Stimulated activated effector memory CD8-positive, alpha-beta T cell treated with anti-CD3 and anti-CD28 coated beads, Interleukin-12 subunit alpha, Interleukin-12 subunit beta, amount 100 ng/mL, for 72 hours (primary cell): ENCODE measurements at regions not wholly inside any gene's neighbourhood (a gene's known extent, or its start where the extent isn't known, plus 50 kb on each side); places are given as distances from the start of the nearest gene placed in this dataset.

Source experiments
- ATAC-seq: fragments of 150-1000 bp; cut with Tn5 transposase; 2 replicates; pipeline ENCODE4 v1.10.0; 2021
- DNase-seq, 2 donors: peaks; one replicate each; pipeline ENCODE4 v3.0.0; 2021 to 2022; ENCODE audit warnings: low spot score in 2 of 2
- H3K27ac Mint-ChIP-seq: one replicate; pipeline ENCODE4 v1.8.0; 2022; ENCODE audit warnings: mild to moderate bottlenecking, mixed read lengths
- H3K36me3 Mint-ChIP-seq: one replicate; pipeline ENCODE4 v1.8.0; 2022; ENCODE audit warnings: mild to moderate bottlenecking, mixed read lengths
- H3K4me1 Mint-ChIP-seq: one replicate; pipeline ENCODE4 v1.8.0; 2022; ENCODE audit warnings: mixed read lengths
- H3K4me3 Mint-ChIP-seq: one replicate; pipeline ENCODE4 v1.8.0; 2022; ENCODE audit warnings: mild to moderate bottlenecking, mixed read lengths
- H3K9me3 Mint-ChIP-seq: one replicate; pipeline ENCODE4 v1.8.0; 2022; ENCODE audit warnings: mixed read lengths

DNA sequence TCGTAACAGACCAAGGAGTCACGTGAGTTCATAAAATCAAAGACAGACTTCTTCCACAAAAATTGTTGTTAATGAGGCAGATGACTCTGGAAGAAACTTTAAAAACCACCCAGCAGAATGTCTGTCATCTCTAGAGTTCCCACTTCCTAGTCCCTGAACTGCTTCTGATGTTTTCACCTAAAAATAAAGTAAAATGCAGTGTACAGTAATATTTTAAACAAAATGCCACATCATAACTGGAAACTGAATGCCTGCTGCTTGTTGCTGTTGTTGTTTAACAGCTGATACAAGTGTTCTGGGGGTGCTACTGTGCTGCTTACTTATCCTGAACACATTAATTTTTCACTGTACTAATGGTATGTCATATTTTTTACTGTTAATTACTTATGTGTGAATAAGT is 577.2 kb downstream of the MTRR start:
- Mint-ChIP-seq H3K36me3 (no peaks in the 10 kb centered on the region), H3K27ac (no peak overlapping the region), H3K4me1 (no peaks in the 10 kb centered on the region), H3K4me3 (no peak overlapping the region), H3K9me3 (peaks cover 4% of the 10 kb centered on the region)
- DNase-seq (no peak), ATAC-seq (no peak)

- Mint-ChIP-seq H3K36me3 (peaks cover 10% of the 10 kb centered on the region), H3K4me3 (peak overlapping the region; percentile 65), H3K9me3 (no peaks in the 10 kb centered on the region), H3K4me1 (peaks cover 6% of the 10 kb centered on the region), H3K27ac (peak overlapping the region; percentile 83)
- ATAC-seq (no peak), DNase-seq (no peak)
Measured at GRCh38 chr5:8456846-8457186, 587.9 kb downstream of the MTRR start.

DNA sequence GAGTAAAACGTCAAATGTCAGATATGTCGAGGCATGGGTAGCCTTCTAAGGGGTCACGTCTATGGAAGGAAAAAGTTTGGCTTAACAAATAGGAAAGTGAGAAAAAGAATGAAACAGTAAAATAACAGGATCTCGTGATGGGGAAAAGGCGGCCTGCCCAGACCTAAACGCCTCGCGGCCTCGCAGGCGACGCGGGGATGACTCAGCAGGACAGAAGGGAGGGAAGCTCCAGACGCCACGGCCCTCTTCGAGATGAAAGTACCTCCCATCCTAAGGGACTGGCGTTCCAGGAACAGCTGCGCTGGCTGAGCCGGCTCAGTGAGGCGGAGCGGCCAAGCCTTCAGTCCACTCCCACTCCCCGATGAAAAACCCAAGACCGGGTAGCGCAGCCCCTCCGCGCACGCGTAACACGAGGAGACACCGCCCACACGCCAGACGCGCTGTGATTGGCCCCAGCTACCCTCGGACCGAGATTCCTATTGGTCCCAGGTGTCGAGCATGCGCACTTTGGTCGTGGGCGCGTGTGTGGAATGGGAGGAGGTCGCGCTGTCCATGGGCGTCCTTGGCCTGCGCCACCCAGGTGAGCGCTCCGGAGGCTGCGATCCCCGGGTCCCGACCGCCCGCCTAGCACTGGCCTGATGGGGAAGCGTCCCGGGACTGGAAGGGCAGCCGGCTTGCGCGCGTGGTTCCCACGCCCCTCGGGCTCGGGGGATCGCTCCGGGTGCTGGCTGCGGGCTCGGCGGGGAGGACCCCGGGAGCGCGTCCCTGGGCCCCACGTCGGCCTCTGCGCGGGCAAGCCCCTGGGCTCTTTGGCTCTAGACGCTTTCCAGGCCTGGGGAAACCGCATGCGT is 588.5 kb downstream of the MTRR start:
- ATAC-seq (peak; percentile 94), DNase-seq (peak; percentile 55 to 67)
- Mint-ChIP-seq H3K27ac (peak overlapping the region; percentile 83), H3K4me1 (peaks cover 6% of the 10 kb centered on the region), H3K4me3 (peak overlapping the region; percentile 65), H3K36me3 (peaks cover 10% of the 10 kb centered on the region), H3K9me3 (no peaks in the 10 kb centered on the region)

- Mint-ChIP-seq H3K36me3 (peaks cover 10% of the 10 kb centered on the region), H3K4me3 (peak overlapping the region; percentile 65), H3K27ac (peak overlapping the region; percentile 83), H3K4me1 (peaks cover 6% of the 10 kb centered on the region), H3K9me3 (no peaks in the 10 kb centered on the region)
- ATAC-seq: no peak
- no peak for DNase-seq
Measured at GRCh38 chr5:8458038-8458383, 589.1 kb downstream of the MTRR start.

DNA sequence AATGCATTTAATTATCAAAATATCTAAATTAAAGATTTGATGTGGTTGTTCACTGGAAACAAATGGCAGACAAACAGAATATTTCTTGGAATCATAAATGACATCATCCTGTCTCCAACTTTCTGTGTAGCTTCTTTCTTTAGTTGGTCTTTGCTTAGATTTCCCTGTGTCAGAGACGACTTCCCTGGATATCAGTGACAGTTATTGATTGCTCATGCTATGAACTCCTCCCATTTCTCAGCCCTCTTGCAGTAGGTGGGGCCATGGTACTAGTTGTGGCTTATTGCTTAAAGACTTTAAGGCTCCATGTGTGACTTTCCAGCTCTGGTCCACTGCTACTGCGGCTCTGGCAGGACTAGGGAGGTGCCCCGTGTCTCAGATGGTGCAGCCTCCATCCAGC is 592.6 kb downstream of the MTRR start:
- H3K27ac Mint-ChIP-seq: no peak overlapping the region
- H3K4me1 Mint-ChIP-seq: peaks cover 6% of the 10 kb centered on the region
- DNase-seq: no peak
- no peaks in the 10 kb centered on the region for H3K9me3 Mint-ChIP-seq
- peaks cover 10% of the 10 kb centered on the region for H3K36me3 Mint-ChIP-seq
- H3K4me3 Mint-ChIP-seq: no peak overlapping the region
- no peak for ATAC-seq

DNA sequence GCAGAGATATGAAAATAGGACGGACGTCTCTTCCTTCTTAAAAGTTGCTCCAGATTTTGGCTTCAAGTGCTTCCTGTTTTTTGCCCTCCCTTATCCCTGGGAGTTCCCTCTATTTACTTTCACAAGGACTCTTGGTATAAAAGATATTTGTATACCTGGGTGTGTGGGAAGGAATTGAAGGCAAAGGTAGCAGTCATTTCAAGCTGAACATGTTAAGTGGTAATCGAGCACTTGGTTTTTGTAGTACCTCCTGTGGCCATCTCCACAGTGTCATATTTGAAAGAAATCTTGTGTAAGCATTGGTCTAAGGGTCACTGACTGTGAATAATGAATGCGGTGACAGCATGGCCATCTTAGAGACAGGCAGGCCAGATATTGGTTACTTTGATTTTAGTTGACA is 593.6 kb downstream of the MTRR start:
- Mint-ChIP-seq H3K36me3 (peaks cover 10% of the 10 kb centered on the region), H3K4me3 (no peak overlapping the region), H3K4me1 (no peaks in the 10 kb centered on the region), H3K9me3 (no peaks in the 10 kb centered on the region), H3K27ac (no peak overlapping the region)
- ATAC-seq (no peak), DNase-seq (no peak)

GRCh38 chr5:8470489-8470888 is 601.5 kb downstream of the MTRR start:
- Mint-ChIP-seq H3K36me3 (no peaks in the 10 kb centered on the region), H3K4me3 (no peak overlapping the region), H3K27ac (no peak overlapping the region), H3K4me1 (no peaks in the 10 kb centered on the region), H3K9me3 (peaks cover 13% of the 10 kb centered on the region)
- no peak for DNase-seq
- ATAC-seq: no peak

GRCh38 chr5:8471581-8471980 is 602.6 kb downstream of the MTRR start:
- Mint-ChIP-seq H3K36me3 (no peaks in the 10 kb centered on the region), H3K4me1 (no peaks in the 10 kb centered on the region), H3K9me3 (peaks cover 13% of the 10 kb centered on the region), H3K27ac (no peak overlapping the region), H3K4me3 (no peak overlapping the region)
- ATAC-seq: no peak
- no peak for DNase-seq

DNA sequence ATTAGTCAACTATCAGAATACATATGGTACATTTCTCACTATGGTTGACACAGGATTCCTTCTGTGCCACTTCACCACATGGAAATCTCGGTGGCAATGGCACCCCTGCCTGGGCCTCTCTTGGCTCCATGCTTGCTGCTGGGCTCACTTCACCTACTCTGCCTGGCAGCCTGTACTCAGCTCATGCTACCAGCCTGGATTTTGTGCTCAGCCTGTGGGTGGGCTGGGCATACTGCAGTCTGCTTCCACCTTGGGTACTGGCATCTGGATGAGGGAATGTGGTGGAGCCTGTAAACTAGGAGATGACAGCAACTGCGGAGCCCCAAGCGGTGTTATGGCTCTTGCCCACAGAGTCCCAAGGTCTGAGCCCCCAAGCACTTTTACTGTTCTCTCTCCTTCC is 604.1 kb downstream of the MTRR start:
- DNase-seq: no peak
- Mint-ChIP-seq H3K9me3 (peaks cover 13% of the 10 kb centered on the region), H3K36me3 (no peaks in the 10 kb centered on the region), H3K4me3 (no peak overlapping the region), H3K27ac (no peak overlapping the region), H3K4me1 (no peaks in the 10 kb centered on the region)
- ATAC-seq: no peak

- ATAC-seq (no peak), DNase-seq (no peak)
- Mint-ChIP-seq H3K27ac (no peak overlapping the region), H3K4me1 (no peaks in the 10 kb centered on the region), H3K4me3 (no peak overlapping the region), H3K9me3 (peaks cover 15% of the 10 kb centered on the region), H3K36me3 (no peaks in the 10 kb centered on the region)
Measured at GRCh38 chr5:8473827-8474568, 605.0 kb downstream of the MTRR start.

DNA sequence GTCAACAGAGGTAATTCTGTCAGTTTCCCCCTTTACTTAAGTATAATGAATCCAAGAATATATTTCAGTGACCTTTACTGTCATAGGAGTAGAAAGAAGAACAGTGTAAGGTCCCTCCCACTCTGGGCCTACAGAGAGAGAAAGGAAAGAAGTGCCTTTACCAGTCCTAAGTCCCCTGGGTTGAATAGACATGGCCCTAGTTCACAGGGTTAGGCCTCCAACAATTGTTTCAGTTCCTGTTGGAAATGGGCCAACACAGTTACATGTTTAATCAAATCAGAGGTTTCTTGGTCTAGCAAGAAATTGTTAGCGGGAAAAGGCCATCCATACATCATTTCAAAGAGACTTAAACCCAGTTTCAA is 605.6 kb downstream of the MTRR start:
- no peak for DNase-seq
- H3K27ac Mint-ChIP-seq: no peak overlapping the region
- H3K9me3 Mint-ChIP-seq: peaks cover 15% of the 10 kb centered on the region
- no peak overlapping the region for H3K4me3 Mint-ChIP-seq
- no peak for ATAC-seq
- no peaks in the 10 kb centered on the region for H3K36me3 Mint-ChIP-seq
- no peaks in the 10 kb centered on the region for H3K4me1 Mint-ChIP-seq

DNA sequence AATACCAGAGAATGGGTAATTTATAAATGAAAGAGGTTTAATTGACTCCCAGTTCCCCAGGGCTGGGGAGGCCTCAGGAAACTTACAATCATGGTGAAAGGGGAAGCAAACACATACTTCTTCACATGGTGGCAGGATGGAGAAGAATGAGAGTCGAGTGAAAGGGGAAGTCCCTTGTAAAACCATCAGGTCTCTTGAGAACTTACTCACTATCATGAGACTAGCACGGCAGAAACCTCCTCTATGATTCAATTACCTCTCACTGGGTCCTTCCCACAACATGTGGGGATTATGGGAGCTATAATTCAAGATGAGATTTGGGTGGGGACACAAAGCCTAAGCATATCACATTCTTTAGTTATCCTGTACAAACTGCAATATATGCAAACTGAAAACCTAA is 609.4 kb downstream of the MTRR start:
- Mint-ChIP-seq H3K4me1 (no peaks in the 10 kb centered on the region), H3K9me3 (peaks cover 6% of the 10 kb centered on the region), H3K27ac (no peak overlapping the region), H3K4me3 (no peak overlapping the region), H3K36me3 (no peaks in the 10 kb centered on the region)
- ATAC-seq: no peak
- no peak for DNase-seq

DNA sequence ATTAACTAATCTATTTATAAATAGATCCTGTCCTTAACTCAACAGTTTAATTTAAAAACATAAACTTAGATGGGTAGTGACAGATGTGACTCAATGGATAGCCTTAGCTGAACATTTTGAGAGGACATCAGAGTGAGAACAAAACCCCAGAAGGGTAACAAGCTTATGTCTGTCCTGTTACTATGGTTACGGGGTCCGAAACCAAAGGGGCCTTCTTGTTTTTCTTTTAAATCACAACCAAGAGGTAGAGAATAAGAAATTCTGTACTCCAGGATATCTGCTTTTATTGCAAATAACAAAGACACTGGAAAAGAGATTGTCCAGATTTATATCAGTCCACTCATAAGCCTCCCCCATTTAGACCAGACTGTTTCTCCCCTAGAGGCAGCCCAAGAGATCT is 612.1 kb downstream of the MTRR start:
- Mint-ChIP-seq H3K4me1 (no peaks in the 10 kb centered on the region), H3K27ac (no peak overlapping the region), H3K9me3 (peaks cover 6% of the 10 kb centered on the region), H3K36me3 (no peaks in the 10 kb centered on the region), H3K4me3 (no peak overlapping the region)
- DNase-seq: no peak
- no peak for ATAC-seq

GRCh38 chr5:8491254-8491653 is 622.3 kb downstream of the MTRR start:
- Mint-ChIP-seq H3K36me3 (no peaks in the 10 kb centered on the region), H3K27ac (no peak overlapping the region), H3K9me3 (peaks cover 17% of the 10 kb centered on the region), H3K4me1 (no peaks in the 10 kb centered on the region), H3K4me3 (no peak overlapping the region)
- no peak for DNase-seq
- ATAC-seq: no peak

DNA sequence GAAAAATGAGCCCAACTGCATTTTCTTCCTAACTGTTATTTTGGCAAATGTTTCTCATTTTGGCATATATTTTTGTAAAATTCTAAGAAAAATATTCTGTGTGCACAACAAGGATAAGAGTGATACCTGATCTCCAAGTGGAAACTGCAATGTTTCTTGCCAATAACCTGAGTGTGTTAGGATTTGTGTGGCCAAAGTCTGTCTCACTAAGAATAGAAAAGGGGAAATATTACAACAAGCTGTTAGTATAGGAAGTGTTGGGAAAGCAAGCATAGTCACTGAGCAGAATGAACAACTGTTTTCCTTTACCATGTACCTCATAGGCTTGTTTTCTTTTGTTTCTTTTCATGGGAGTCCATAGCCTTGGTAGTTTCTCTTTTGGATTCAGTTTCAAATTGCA is 624.2 kb downstream of the MTRR start:
- no peaks in the 10 kb centered on the region for H3K36me3 Mint-ChIP-seq
- no peak for DNase-seq
- no peak overlapping the region for H3K27ac Mint-ChIP-seq
- peaks cover 32% of the 10 kb centered on the region for H3K9me3 Mint-ChIP-seq
- no peak overlapping the region for H3K4me3 Mint-ChIP-seq
- no peaks in the 10 kb centered on the region for H3K4me1 Mint-ChIP-seq
- no peak for ATAC-seq

GRCh38 chr5:8500426-8500825 is 631.5 kb downstream of the MTRR start:
- H3K4me1 Mint-ChIP-seq: no peaks in the 10 kb centered on the region
- no peaks in the 10 kb centered on the region for H3K36me3 Mint-ChIP-seq
- DNase-seq (no peak), ATAC-seq (no peak)
- H3K4me3 Mint-ChIP-seq: no peak overlapping the region
- H3K27ac Mint-ChIP-seq: no peak overlapping the region
- peaks cover 34% of the 10 kb centered on the region for H3K9me3 Mint-ChIP-seq
